ENCODE measurements at regions not wholly inside any gene's neighbourhood (a gene's known extent, or its start where the extent isn't known, plus 50 kb on each side); places are given as distances from the start of the nearest gene placed in this dataset.

DNA sequence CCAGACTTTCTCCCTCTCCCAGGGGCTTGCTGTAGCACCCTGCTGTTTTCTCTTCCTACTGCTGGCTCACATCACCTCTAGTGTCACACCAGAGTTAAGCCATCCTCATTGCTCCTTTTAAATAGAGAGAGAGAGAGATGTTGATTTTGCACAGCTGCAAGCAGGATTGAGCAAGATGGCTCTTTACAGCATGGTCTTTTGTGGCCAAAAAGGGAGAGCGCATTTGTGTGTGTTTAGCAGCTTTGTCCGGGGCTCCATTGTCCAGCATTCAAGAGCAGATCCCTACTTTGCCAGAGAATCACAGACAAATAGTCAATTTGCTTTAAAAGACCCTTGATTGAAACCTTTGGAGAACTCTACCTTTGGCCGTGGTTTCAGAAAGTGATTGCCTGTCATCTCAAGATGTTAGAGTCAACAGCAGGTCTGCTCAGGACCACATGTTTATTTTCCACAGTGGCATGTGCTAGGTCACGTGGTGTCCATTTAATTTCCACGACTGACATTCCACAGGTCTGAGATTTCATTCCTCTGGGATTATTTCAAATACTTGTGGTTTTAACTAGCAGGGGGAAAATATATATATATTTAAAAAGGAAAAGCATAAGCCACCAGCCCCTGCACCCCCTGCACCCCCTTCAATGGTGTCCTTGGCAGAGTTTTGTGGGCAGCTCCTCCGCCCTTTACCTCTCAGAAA, 359.9 kb upstream of the SLC14A2 start:
- TF ChIP-seq, protein P1, sequence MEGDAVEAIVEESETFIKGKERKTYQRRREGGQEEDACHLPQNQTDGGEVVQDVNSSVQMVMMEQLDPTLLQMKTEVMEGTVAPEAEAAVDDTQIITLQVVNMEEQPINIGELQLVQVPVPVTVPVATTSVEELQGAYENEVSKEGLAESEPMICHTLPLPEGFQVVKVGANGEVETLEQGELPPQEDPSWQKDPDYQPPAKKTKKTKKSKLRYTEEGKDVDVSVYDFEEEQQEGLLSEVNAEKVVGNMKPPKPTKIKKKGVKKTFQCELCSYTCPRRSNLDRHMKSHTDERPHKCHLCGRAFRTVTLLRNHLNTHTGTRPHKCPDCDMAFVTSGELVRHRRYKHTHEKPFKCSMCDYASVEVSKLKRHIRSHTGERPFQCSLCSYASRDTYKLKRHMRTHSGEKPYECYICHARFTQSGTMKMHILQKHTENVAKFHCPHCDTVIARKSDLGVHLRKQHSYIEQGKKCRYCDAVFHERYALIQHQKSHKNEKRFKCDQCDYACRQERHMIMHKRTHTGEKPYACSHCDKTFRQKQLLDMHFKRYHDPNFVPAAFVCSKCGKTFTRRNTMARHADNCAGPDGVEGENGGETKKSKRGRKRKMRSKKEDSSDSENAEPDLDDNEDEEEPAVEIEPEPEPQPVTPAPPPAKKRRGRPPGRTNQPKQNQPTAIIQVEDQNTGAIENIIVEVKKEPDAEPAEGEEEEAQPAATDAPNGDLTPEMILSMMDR (IDR thresholded peaks at IDR 0.05), result no peak
- TF ChIP-seq POLR2A (IDR thresholded peaks at IDR 0.05), result no peak

All from right lobe of liver (tissue), 4 donors.